ENCODE measurements at regions not wholly inside any gene's neighbourhood (a gene's known extent, or its start where the extent isn't known, plus 50 kb on each side); places are given as distances from the start of the nearest gene placed in this dataset.

GRCh38 chr1:108082738-108083562, 117.2 kb downstream of the SLC25A24 start:
- H3K27ac ChIP-seq (ENCODE audit: low read depth, low read length), result no peak overlapping the region
- H3K9me3 ChIP-seq (ENCODE audit: insufficient read depth, low read length), result no peaks in the 10 kb centered on the region
- no peak overlapping the region for H2AFZ ChIP-seq (ENCODE audit: low read depth, low read length, severe bottlenecking)
- no peaks in the 10 kb centered on the region for H3K79me2 ChIP-seq (ENCODE audit: insufficient read depth, low read length)
- no peak overlapping the region for H3K4me3 ChIP-seq (ENCODE audit: insufficient read depth, low read length, poor library complexity, severe bottlenecking)
- no peak overlapping the region for H3K4me2 ChIP-seq (ENCODE audit: low read depth, low read length, poor library complexity, severe bottlenecking)
- no peaks in the 10 kb centered on the region for H4K20me1 ChIP-seq (ENCODE audit: low read depth, low read length)
- no peak overlapping the region for H3K9ac ChIP-seq (ENCODE audit: low read length)
- no peaks in the 10 kb centered on the region for H3K9me2 ChIP-seq (replicated peaks; ENCODE audit: insufficient read depth, low read length)
- H3K27me3 ChIP-seq (ENCODE audit: low read length), result no peaks in the 10 kb centered on the region
- no peak for TF ChIP-seq EZH2phosphoT487 (conservative IDR thresholded peaks at IDR 0.05; ENCODE audit: low read length)
- TF ChIP-seq, protein P1, sequence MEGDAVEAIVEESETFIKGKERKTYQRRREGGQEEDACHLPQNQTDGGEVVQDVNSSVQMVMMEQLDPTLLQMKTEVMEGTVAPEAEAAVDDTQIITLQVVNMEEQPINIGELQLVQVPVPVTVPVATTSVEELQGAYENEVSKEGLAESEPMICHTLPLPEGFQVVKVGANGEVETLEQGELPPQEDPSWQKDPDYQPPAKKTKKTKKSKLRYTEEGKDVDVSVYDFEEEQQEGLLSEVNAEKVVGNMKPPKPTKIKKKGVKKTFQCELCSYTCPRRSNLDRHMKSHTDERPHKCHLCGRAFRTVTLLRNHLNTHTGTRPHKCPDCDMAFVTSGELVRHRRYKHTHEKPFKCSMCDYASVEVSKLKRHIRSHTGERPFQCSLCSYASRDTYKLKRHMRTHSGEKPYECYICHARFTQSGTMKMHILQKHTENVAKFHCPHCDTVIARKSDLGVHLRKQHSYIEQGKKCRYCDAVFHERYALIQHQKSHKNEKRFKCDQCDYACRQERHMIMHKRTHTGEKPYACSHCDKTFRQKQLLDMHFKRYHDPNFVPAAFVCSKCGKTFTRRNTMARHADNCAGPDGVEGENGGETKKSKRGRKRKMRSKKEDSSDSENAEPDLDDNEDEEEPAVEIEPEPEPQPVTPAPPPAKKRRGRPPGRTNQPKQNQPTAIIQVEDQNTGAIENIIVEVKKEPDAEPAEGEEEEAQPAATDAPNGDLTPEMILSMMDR (IDR thresholded peaks at IDR 0.05; ENCODE audit: insufficient read depth, low read length, poor library complexity, severe bottlenecking), result no peak
- H3F3A ChIP-seq (ENCODE audit: insufficient read depth), result no peaks in the 10 kb centered on the region
- no peaks in the 10 kb centered on the region for H3K36me3 ChIP-seq (ENCODE audit: low read length)

GRCh38 chr1:108082001-108082400, 117.0 kb upstream of the VAV3 start:
- Histone ChIP-seq H3K9ac (ENCODE audit: low read length) (no peak overlapping the region), H3K4me2 (ENCODE audit: low read depth, low read length, poor library complexity, severe bottlenecking) (no peak overlapping the region), H3K36me3 (ENCODE audit: low read length) (no peaks in the 10 kb centered on the region), H3K4me3 (ENCODE audit: insufficient read depth, low read length, poor library complexity, severe bottlenecking) (no peak overlapping the region), H3K79me2 (ENCODE audit: insufficient read depth, low read length) (no peaks in the 10 kb centered on the region), H3K27ac (ENCODE audit: low read depth, low read length) (no peak overlapping the region), H3K9me3 (ENCODE audit: insufficient read depth, low read length) (no peaks in the 10 kb centered on the region), H3K9me2 (replicated peaks; ENCODE audit: insufficient read depth, low read length) (no peaks in the 10 kb centered on the region), H3K27me3 (ENCODE audit: low read length) (no peaks in the 10 kb centered on the region), H2AFZ (ENCODE audit: low read depth, low read length, severe bottlenecking) (no peak overlapping the region), H4K20me1 (ENCODE audit: low read depth, low read length) (no peaks in the 10 kb centered on the region), H3F3A (ENCODE audit: insufficient read depth) (no peaks in the 10 kb centered on the region)
- no peak for TF ChIP-seq EZH2phosphoT487 (conservative IDR thresholded peaks at IDR 0.05; ENCODE audit: low read length)
- TF ChIP-seq, protein P1 (IDR thresholded peaks at IDR 0.05; ENCODE audit: insufficient read depth, low read length, poor library complexity, severe bottlenecking), result no peak

DNA sequence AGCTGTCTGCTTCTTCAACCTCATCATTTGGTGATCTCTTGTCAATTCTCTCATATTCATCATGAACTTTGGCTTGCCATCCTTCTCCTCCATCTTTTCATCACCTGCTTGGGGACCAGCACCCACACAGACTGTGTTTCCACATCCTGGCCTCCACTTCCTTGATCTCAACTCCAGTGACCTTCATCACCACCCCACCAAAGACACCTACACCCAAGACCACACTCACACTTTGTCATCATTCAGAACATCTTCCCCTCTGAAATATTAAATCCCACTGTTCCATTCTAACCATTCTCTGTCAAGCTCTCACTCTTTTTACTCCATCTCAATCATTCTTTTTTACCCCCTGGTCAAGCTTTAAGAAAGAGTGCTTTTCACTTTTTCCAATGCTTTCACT, 115.5 kb upstream of the VAV3 start:
- TF ChIP-seq, protein P1 (IDR thresholded peaks at IDR 0.05; ENCODE audit: insufficient read depth, low read length, poor library complexity, severe bottlenecking), result no peak
- no peak for TF ChIP-seq EZH2phosphoT487 (conservative IDR thresholded peaks at IDR 0.05; ENCODE audit: low read length)
- H3K27ac ChIP-seq (ENCODE audit: low read depth, low read length), result no peak overlapping the region
- H3K4me3 ChIP-seq (ENCODE audit: insufficient read depth, low read length, poor library complexity, severe bottlenecking), result no peak overlapping the region
- H3K27me3 ChIP-seq (ENCODE audit: low read length), result no peaks in the 10 kb centered on the region
- H3K9me2 ChIP-seq (replicated peaks; ENCODE audit: insufficient read depth, low read length), result no peaks in the 10 kb centered on the region
- no peaks in the 10 kb centered on the region for H3K36me3 ChIP-seq (ENCODE audit: low read length)
- no peaks in the 10 kb centered on the region for H3K79me2 ChIP-seq (ENCODE audit: insufficient read depth, low read length)
- H3K9me3 ChIP-seq (ENCODE audit: insufficient read depth, low read length), result no peaks in the 10 kb centered on the region
- H3K4me2 ChIP-seq (ENCODE audit: low read depth, low read length, poor library complexity, severe bottlenecking), result no peak overlapping the region
- H2AFZ ChIP-seq (ENCODE audit: low read depth, low read length, severe bottlenecking), result no peak overlapping the region
- no peak overlapping the region for H3K9ac ChIP-seq (ENCODE audit: low read length)
- H4K20me1 ChIP-seq (ENCODE audit: low read depth, low read length), result no peaks in the 10 kb centered on the region
- H3F3A ChIP-seq (ENCODE audit: insufficient read depth), result no peaks in the 10 kb centered on the region
